ENCODE measurements at regions not wholly inside any gene's neighbourhood (a gene's known extent, or its start where the extent isn't known, plus 50 kb on each side); places are given as distances from the start of the nearest gene placed in this dataset.

DNA sequence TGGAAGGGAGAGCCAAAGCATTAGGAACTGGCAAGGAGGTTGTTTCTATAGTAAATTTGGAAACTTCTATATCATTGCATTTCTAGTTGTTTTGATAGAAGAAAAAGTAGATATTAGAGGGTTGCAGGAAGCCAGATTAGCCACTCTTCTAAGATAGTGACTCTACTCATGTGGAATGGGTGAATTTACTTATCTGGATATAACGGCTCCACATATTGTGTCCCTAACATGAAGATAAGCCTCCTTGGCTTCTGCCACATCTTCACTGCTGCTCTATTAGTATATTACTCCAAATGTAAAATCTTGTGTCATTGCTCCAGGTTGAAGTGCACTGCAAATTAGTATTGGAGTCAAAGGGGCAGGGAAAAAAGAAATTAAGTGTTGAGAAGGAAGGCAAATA is 283.3 kb downstream of the CASP12 start:
- TF ChIP-seq, protein P1, sequence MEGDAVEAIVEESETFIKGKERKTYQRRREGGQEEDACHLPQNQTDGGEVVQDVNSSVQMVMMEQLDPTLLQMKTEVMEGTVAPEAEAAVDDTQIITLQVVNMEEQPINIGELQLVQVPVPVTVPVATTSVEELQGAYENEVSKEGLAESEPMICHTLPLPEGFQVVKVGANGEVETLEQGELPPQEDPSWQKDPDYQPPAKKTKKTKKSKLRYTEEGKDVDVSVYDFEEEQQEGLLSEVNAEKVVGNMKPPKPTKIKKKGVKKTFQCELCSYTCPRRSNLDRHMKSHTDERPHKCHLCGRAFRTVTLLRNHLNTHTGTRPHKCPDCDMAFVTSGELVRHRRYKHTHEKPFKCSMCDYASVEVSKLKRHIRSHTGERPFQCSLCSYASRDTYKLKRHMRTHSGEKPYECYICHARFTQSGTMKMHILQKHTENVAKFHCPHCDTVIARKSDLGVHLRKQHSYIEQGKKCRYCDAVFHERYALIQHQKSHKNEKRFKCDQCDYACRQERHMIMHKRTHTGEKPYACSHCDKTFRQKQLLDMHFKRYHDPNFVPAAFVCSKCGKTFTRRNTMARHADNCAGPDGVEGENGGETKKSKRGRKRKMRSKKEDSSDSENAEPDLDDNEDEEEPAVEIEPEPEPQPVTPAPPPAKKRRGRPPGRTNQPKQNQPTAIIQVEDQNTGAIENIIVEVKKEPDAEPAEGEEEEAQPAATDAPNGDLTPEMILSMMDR (IDR thresholded peaks at IDR 0.05; ENCODE audit: insufficient read depth, low read depth, low read length): no peak
- TF ChIP-seq EZH2 (IDR thresholded peaks at IDR 0.05; ENCODE audit: insufficient read depth, low read length): no peak
